Prostate gland (tissue), 2 donors: ENCODE measurements at regions not wholly inside any gene's neighbourhood (a gene's known extent, or its start where the extent isn't known, plus 50 kb on each side); places are given as distances from the start of the nearest gene placed in this dataset.

Experiments used
- CTCF ChIP-seq, 4 experiments: fragments of 200-600 bp in 2 of 4; fragments of 450-650 bp in 2 of 4; sonication (generic) in 2 of 4; IDR thresholded peaks; 1 replicate in 3 of 4; 2 replicates in 1 of 4; pipeline ENCODE4 v1.5.1; 2016 to 2019; ENCODE audit warnings: antibody characterized with exemption in 4 of 4, mild to moderate bottlenecking in 2 of 4, moderate library complexity in 2 of 4
- POLR2A ChIP-seq: fragments of 450-650 bp; IDR thresholded peaks from one replicate; pipeline ENCODE4 v1.6.1; 2016; ENCODE audit warnings: antibody characterized with exemption, mild to moderate bottlenecking
- POLR2AphosphoS5 ChIP-seq: sonication (generic); formaldehyde crosslinking; IDR thresholded peaks from one replicate; pipeline ENCODE4 v1.6.1; 2017; ENCODE audit warnings: antibody characterized with exemption

DNA sequence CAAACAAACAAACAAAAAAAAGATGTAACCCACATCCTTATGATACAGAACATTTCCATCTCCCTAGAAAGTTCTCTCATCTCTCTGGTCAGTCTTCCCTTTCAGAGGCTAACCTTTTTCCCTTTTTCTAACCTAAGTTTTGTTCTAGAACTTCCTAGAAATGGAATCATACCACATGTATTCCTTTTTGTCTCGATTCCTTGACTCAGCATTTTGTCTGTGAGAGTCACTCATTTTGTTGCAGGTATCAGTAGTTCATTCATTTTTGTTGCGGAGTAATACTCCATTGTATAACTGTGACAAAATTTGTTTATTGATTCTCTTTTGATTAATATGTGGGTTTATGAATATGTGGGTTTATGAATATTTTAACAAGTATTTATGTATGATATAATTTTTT is 400.0 kb upstream of the PDE4D start:
- TF ChIP-seq CTCF (IDR thresholded peaks at IDR 0.05): no peak
- no peak for TF ChIP-seq POLR2AphosphoS5
- TF ChIP-seq POLR2A: no peak
